Astrocyte (in vitro differentiated cells and primary cell): ENCODE measurements at regions not wholly inside any gene's neighbourhood (a gene's known extent, or its start where the extent isn't known, plus 50 kb on each side); places are given as distances from the start of the nearest gene placed in this dataset.

Experiments
- EZH2 ChIP-seq: IDR thresholded peaks from 2 replicates; pipeline ENCODE4 v1.6.1; 2012; ENCODE audit warnings: mild to moderate bottlenecking, low read length, inconsistent platforms; ENCODE audit not compliant: insufficient read depth
- TF ChIP-seq, protein P1 (sequence below): IDR thresholded peaks from 2 replicates; pipeline ENCODE4 v1.5.1; 2011; ENCODE audit warnings: low read depth, mild to moderate bottlenecking, inconsistent platforms, low read length, moderate library complexity; ENCODE audit not compliant: insufficient read depth

DNA sequence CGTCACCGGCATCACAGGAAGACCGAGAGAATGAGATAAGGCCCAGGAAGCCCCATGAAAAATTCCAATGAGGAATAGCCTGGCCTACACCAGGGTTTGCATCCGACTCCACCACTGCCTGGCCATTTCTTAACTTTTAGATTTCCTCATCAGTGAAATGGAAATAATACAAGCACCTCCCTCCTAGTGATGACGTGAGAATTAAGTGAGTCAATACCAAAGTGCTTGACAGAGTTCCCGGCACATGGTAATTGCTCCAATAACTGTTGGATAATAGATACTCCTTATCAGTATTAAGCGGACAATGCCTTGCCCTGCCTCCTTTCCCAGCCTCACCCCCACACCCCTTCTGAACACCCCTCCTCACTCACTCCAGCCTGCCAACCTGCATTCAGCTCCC, 105.4 kb downstream of the TLE3 start:
- TF ChIP-seq, protein P1, sequence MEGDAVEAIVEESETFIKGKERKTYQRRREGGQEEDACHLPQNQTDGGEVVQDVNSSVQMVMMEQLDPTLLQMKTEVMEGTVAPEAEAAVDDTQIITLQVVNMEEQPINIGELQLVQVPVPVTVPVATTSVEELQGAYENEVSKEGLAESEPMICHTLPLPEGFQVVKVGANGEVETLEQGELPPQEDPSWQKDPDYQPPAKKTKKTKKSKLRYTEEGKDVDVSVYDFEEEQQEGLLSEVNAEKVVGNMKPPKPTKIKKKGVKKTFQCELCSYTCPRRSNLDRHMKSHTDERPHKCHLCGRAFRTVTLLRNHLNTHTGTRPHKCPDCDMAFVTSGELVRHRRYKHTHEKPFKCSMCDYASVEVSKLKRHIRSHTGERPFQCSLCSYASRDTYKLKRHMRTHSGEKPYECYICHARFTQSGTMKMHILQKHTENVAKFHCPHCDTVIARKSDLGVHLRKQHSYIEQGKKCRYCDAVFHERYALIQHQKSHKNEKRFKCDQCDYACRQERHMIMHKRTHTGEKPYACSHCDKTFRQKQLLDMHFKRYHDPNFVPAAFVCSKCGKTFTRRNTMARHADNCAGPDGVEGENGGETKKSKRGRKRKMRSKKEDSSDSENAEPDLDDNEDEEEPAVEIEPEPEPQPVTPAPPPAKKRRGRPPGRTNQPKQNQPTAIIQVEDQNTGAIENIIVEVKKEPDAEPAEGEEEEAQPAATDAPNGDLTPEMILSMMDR: no peak
- TF ChIP-seq EZH2: no peak
